ENCODE measurements at regions not wholly inside any gene's neighbourhood (a gene's known extent, or its start where the extent isn't known, plus 50 kb on each side); places are given as distances from the start of the nearest gene placed in this dataset.

DNA sequence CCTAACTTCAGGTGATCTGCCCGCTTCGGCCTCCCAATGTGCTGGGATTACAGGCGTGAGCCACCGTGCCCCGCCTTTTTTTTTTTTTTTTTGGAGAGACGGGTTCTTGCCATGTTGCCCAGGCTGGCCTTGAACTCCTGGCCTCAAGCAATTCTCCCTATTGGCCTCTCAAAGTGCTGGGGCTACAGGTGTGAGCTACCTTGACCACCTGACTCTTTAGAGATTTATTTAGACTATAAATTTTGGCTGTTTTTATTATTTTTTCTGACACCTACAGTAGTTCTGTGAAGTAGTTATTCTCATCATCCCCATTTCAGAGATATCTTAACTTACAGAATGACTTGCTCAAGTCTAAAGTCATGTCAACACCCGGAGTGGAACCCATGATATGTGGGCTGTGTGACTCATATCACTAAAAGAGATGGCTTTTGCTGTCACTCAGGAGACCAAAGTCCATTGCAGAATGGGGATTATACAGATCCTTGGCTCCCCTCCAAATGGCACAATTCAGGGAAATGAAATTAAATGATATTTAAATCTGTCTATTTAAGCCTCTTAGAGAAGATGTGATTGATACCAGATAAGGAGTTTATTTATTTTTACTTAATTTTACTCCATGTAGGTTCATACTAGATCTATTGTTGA lies 93.2 kb downstream of the CTH start:
- TF ChIP-seq, protein P1, sequence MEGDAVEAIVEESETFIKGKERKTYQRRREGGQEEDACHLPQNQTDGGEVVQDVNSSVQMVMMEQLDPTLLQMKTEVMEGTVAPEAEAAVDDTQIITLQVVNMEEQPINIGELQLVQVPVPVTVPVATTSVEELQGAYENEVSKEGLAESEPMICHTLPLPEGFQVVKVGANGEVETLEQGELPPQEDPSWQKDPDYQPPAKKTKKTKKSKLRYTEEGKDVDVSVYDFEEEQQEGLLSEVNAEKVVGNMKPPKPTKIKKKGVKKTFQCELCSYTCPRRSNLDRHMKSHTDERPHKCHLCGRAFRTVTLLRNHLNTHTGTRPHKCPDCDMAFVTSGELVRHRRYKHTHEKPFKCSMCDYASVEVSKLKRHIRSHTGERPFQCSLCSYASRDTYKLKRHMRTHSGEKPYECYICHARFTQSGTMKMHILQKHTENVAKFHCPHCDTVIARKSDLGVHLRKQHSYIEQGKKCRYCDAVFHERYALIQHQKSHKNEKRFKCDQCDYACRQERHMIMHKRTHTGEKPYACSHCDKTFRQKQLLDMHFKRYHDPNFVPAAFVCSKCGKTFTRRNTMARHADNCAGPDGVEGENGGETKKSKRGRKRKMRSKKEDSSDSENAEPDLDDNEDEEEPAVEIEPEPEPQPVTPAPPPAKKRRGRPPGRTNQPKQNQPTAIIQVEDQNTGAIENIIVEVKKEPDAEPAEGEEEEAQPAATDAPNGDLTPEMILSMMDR (IDR thresholded peaks at IDR 0.05), result no peak
- TF ChIP-seq EZH2 (IDR thresholded peaks at IDR 0.05; ENCODE audit: borderline replicate concordance, insufficient read depth, low read depth, low read length, poor library complexity, severe bottlenecking), result no peak
